HG03571 (cell line): ENCODE measurements at regions not wholly inside any gene's neighbourhood (a gene's known extent, or its start where the extent isn't known, plus 50 kb on each side); places are given as distances from the start of the nearest gene placed in this dataset.
"Not testable (repeated sequence)": the region's sequence is repeated elsewhere in the genome, so short reads cannot be mapped to it uniquely, and the experiment has no call there.

ENCODE experiments used
- ATAC-seq: cut with Tn5 transposase; IDR thresholded peaks from one replicate; pipeline ENCODE4 v1.9.1; 2021; ENCODE audit not compliant: unreplicated experiment

GRCh38 chr3:81995329-81995728 lies 233.9 kb upstream of the GBE1 start:
- no peak for ATAC-seq

DNA sequence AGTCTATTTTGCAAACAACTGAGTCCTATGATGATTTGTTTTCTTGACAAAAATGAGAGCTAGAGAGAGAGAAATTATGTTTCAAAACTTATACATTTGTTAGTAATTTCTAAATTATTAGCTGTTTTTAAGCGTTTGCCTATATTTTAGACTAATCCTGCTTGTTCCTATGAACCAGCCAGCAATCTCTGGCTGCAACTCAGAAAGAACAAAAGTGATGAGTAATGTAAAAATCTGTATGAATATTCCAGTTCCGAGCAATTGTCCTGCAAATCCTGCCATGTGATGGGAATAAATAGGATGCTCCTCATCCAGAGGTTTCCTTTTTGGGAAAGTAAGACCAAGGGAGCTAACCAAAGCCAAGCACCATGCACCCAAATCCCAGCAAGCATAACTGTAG lies 228.3 kb upstream of the GBE1 start:
- no peak for ATAC-seq

- no peak for ATAC-seq
Observed at GRCh38 chr3:81989274-81989673, 227.8 kb upstream of the GBE1 start.

DNA sequence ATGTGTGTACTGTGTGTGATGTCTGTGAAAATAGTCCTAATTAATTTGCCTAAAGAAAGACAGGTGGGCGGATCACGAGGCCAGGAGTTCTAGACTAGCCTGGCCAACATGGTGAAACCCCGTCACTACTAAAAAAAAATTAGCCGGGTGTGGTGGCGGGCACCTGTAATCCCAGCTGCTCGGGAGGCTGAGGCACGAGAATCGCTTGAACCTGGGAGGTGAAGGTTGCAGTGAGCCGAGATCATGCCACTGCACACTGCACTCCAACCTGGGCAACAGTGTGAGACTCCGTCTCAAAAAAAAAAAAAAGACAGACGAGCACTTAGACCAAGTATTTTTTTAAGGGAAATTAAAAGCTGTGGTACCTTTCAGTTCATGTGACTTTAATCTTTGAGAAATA lies 226.0 kb upstream of the GBE1 start:
- ATAC-seq: not testable (repeated sequence)

- no peak for ATAC-seq
Observed at GRCh38 chr3:81985996-81986723, 224.7 kb upstream of the GBE1 start.

DNA sequence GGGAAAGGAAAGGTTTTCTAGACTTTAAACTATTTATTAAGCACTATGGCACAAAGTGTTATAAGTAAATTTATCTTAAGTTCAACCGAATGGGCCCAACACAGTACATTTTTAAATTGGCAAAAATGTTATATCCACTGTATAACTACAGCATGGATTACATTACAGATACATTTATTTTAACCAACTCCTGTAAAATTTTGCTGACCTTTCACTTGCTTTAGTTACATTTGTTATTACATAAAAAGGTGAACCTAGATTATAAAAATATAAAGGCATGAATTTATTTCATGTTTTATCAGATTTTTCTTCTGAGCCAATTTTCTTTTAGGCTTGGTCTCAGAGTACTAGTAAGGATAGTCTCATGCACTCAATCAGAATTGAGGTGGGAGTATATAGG lies 221.9 kb upstream of the GBE1 start:
- ATAC-seq: no peak

- no peak for ATAC-seq
Observed at GRCh38 chr3:81980596-81981494, 219.4 kb upstream of the GBE1 start.

- ATAC-seq: no peak
Observed at GRCh38 chr3:81974751-81975150, 213.3 kb upstream of the GBE1 start.

DNA sequence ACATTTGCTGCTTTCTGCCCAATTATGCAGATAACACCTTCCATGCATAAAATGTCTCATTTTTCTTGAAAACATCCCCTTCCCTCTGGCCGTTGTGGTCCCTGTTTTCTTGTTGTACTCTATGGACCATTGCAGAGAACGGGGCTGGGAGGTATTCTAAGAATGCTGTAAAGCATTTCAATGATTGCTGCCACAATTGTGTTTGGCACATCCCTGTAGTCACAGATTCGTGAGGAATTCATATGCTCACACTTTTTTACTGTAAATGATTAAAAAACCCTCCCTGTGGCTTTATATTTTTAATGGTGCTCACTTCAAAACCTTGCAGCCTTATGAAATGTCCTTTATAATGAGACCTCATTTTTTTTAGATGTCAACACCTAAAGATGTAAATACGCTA lies 207.2 kb upstream of the GBE1 start:
- no peak for ATAC-seq

- ATAC-seq: no peak
Observed at GRCh38 chr3:81967393-81967792, 205.9 kb upstream of the GBE1 start.

DNA sequence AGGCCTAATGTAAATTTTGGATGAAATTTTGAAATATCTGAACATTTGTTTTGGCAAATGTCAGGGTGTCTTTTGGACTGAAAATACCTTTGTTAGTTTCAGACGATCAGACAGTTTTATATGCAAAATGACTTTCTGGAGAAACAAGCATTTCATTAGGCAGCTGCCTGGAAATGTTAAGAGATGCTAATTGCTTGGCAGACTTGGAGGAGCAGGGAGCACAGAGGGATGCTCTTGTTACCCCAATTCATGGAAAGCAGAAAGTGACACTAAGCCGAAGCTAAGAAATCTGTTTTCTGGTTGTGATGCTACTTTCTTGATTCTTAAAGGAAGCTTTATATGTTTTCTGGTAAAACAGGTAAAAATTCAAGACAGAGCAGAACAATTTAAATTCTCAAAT lies 204.3 kb upstream of the GBE1 start:
- ATAC-seq: no peak

DNA sequence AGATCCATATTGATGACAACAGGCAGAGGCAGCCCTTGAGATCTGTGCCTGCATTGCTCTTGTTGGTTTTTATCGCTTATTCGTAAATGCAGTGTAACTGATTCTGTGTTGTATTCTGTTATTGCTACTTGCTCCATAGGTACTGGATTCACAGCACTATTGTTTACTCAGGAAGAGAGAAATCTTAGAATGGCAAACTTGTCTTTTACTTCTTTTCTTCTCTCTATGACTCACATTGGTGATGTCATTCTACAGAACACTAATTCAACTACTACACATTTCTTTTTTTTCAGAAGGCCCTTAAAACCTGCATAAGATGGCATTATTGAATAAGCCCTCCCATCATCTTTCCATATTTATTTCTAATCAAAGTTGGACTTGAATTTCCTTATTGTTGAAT lies 201.0 kb upstream of the GBE1 start:
- ATAC-seq: no peak

DNA sequence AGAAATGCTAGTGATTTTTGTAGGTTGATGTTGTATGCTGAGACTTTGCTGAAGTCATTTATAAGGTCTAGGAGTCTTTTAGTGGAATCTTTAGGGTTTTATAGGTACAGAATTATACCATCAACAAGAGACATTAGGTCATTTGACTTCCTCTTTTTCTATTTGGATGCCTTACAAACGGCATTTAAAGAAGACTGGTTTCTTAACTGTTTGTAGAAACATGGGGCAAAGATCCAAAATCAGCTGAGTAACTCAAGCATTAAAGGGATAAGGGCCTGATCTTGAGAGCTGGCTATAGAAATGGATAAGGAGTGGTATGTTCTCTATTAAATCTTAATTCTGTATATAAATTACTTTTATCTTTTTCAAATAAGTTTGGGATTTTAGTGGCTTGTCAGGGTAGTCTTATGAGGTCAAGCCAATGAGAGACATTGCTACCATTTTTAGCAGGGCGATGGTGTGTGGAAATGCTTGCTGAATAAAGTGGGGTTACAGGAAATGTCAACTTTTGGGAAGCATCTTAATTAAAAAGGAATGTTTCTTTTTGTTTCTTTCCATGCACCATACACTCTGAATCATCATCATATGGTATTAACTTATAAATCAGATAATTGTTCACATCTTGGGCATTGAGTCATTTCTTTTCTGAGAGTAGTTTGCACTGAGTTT lies 197.7 kb upstream of the GBE1 start:
- ATAC-seq: no peak

DNA sequence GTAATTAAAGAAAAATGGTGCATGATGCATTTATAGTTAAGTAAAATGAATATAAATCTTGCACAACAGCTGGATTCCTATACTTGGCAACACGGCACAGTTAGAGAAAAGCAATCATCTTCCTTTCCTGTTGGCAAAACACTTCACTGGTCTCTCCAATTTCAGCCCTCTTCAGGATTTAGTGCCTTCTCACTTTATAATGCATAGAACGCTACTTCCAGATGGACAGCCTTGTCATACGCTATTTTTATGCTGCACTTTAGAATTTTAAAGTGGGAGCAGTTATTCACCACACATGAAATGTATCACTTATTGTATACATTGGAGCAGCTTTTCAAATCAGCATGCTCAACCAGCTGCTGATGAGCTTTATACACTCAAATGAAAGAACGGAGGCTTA lies 194.4 kb upstream of the GBE1 start:
- ATAC-seq: no peak

DNA sequence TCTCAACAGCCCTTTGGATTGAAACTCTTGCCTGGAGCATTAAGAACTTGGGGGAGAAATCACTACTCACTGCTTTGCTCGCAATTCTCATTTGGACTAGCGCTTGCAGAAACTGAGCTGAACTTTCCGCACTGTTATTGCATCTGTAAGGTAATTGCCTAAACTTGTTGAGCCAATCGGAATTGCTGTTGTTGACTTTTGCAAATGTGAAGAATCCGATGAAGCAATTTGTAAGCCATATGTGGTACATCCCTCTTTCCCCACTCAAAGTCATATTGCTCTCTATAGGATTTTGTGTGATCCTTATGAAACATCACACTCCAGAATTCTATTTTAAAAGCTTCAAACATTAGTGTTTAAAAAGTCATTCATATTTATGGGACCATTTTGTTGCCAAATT lies 191.7 kb upstream of the GBE1 start:
- no peak for ATAC-seq

DNA sequence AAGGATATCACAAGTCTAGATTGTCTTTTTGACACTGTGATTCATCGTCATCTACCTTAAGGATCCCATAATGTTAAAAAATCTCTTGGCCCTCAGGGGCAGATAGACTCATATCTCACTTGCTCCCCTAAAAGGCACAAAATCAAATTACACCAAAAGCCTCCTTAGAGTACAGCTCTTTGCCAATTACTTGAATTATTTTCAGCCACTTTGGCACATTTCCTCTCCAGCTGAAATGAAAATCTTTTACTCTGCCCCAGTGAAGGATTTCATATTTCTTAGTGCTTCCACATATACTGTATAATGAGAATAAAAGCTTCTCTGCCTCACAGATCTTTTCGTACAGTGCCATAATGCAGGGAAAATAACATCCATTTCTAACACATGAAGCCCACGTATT lies 190.7 kb upstream of the GBE1 start:
- no peak for ATAC-seq

GRCh38 chr3:81951636-81952035 lies 190.2 kb upstream of the GBE1 start:
- ATAC-seq: no peak

DNA sequence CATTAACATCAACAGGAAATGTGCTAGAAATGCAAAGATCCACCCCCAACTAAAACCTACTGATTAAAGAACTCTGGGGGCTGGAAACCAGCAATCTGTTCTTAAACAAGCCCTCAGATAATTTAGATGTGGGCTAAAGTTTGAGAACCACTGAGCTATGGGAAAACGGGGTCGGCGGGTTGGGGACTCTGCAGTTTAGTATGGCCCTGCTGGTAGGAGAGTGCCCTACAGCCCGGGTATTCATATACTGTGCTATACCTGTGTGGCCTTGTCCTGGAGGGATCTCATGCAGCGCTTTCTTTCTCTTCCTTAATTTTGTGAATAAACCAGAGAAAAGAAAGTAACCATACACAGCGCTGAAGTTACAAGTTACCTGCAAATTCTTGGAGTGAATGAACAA lies 189.7 kb upstream of the GBE1 start:
- ATAC-seq: no peak

GRCh38 chr3:81947359-81947758 lies 185.9 kb upstream of the GBE1 start:
- ATAC-seq: no peak

DNA sequence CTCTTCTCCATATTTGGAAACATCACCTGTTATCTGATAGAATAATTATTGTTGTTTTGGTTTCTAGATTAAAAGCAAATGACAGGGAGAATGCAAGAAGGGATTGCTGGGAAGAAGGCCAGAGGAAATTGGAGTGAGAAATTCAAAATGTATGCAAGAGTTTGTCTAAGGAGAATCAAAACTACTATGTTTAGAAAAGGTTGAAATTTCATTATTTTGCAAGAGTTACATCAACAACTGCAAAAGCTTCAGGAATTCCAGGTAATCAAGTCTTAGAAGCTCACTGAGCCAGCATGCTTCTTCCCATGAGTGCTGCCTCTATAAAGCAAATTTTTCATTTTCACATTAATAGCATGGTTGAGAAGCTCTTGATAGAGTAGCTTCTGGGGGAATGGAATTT lies 177.2 kb upstream of the GBE1 start:
- no peak for ATAC-seq

GRCh38 chr3:81936817-81937216 lies 175.4 kb upstream of the GBE1 start:
- no peak for ATAC-seq

- no peak for ATAC-seq
Observed at GRCh38 chr3:81932681-81933080, 171.2 kb upstream of the GBE1 start.
